Activated naive CD4-positive, alpha-beta T cell treated with Interleukin-2 at 50 U/mL for 16 hours (primary cell): ENCODE measurements at regions not wholly inside any gene's neighbourhood (a gene's known extent, or its start where the extent isn't known, plus 50 kb on each side); places are given as distances from the start of the nearest gene placed in this dataset.
A peak's percentile ranks its signal among the peaks of the same experiment; 100 is the strongest.

Experiments
- DNase-seq: peaks from one replicate; pipeline ENCODE4 v3.0.0-alpha.2; 2020

- DNase-seq = no peak
These were observed 324.7 kb downstream of the CD83 start for GRCh38 chr6:14442242-14442641.

- DNase-seq = no peak
These were observed 326.2 kb downstream of the CD83 start for GRCh38 chr6:14443629-14444268.

GRCh38 chr6:14444295-14444972, 326.9 kb downstream of the CD83 start:
- no peak for DNase-seq

- DNase-seq = no peak
These were observed 329.7 kb downstream of the CD83 start for GRCh38 chr6:14447240-14447639.

- no peak for DNase-seq
These were observed 330.7 kb downstream of the CD83 start for GRCh38 chr6:14448246-14448645.

- DNase-seq = no peak
These were observed 332.5 kb downstream of the CD83 start for GRCh38 chr6:14450133-14450504.

GRCh38 chr6:14450578-14450977, 333.0 kb downstream of the CD83 start:
- DNase-seq = no peak

- DNase-seq = no peak
These were observed 334.2 kb downstream of the CD83 start for GRCh38 chr6:14451594-14452374.

GRCh38 chr6:14452567-14453527, 335.3 kb downstream of the CD83 start:
- peak; percentile 60 for DNase-seq

- no peak for DNase-seq
These were observed 336.3 kb downstream of the CD83 start for GRCh38 chr6:14453712-14454472.

GRCh38 chr6:14454473-14454775, 336.9 kb downstream of the CD83 start:
- DNase-seq = peak; percentile 24

GRCh38 chr6:14455427-14455826, 337.9 kb downstream of the CD83 start:
- DNase-seq = no peak

GRCh38 chr6:14455876-14456648, 338.5 kb downstream of the CD83 start:
- DNase-seq = no peak

GRCh38 chr6:14456941-14457340, 339.4 kb downstream of the CD83 start:
- no peak for DNase-seq

GRCh38 chr6:14458669-14459266, 341.2 kb downstream of the CD83 start:
- DNase-seq = no peak

- DNase-seq = no peak
These were observed 341.7 kb downstream of the CD83 start for GRCh38 chr6:14459315-14459714.

- DNase-seq = no peak
These were observed 343.0 kb downstream of the CD83 start for GRCh38 chr6:14460556-14460955.

- no peak for DNase-seq
These were observed 344.6 kb downstream of the CD83 start for GRCh38 chr6:14462135-14462534.

GRCh38 chr6:14462566-14462965, 345.0 kb downstream of the CD83 start:
- DNase-seq = no peak

GRCh38 chr6:14463110-14463509, 345.5 kb downstream of the CD83 start:
- no peak for DNase-seq

GRCh38 chr6:14464055-14464454, 346.5 kb downstream of the CD83 start:
- DNase-seq = no peak
